Astrocyte (in vitro differentiated cells and primary cell): ENCODE measurements at regions not wholly inside any gene's neighbourhood (a gene's known extent, or its start where the extent isn't known, plus 50 kb on each side); places are given as distances from the start of the nearest gene placed in this dataset.

Experiments used
- EZH2 ChIP-seq: IDR thresholded peaks from 2 replicates; pipeline ENCODE4 v1.6.1; 2012; ENCODE audit warnings: mild to moderate bottlenecking, low read length, inconsistent platforms; ENCODE audit not compliant: insufficient read depth
- TF ChIP-seq, protein P1 (sequence below): IDR thresholded peaks from 2 replicates; pipeline ENCODE4 v1.5.1; 2011; ENCODE audit warnings: low read depth, mild to moderate bottlenecking, inconsistent platforms, low read length, moderate library complexity; ENCODE audit not compliant: insufficient read depth

DNA sequence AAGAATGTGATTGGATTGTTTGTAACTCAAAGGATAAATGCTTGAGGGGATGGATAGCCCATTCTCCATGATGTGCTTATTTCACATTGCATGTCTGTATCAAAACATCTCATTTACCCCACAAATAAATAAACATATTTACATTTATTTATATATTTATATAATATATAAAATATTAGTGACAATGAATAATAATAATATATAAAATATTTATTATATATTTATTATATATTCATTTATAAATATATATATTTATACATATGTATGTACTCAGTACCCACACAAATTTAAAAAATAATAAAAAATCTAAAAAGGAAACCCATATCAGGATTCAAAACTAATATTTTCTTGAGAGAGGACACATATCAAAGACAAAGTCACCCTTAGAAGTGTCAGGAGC is 429.9 kb downstream of the KCNJ2 start:
- TF ChIP-seq, protein P1, sequence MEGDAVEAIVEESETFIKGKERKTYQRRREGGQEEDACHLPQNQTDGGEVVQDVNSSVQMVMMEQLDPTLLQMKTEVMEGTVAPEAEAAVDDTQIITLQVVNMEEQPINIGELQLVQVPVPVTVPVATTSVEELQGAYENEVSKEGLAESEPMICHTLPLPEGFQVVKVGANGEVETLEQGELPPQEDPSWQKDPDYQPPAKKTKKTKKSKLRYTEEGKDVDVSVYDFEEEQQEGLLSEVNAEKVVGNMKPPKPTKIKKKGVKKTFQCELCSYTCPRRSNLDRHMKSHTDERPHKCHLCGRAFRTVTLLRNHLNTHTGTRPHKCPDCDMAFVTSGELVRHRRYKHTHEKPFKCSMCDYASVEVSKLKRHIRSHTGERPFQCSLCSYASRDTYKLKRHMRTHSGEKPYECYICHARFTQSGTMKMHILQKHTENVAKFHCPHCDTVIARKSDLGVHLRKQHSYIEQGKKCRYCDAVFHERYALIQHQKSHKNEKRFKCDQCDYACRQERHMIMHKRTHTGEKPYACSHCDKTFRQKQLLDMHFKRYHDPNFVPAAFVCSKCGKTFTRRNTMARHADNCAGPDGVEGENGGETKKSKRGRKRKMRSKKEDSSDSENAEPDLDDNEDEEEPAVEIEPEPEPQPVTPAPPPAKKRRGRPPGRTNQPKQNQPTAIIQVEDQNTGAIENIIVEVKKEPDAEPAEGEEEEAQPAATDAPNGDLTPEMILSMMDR = no peak
- no peak for TF ChIP-seq EZH2
